HG02981 (cell line): ENCODE measurements at regions not wholly inside any gene's neighbourhood (a gene's known extent, or its start where the extent isn't known, plus 50 kb on each side); places are given as distances from the start of the nearest gene placed in this dataset.
"Not testable (repeated sequence)": the region's sequence is repeated elsewhere in the genome, so short reads cannot be mapped to it uniquely, and the experiment has no call there.

Experiments used
- ATAC-seq: cut with Tn5 transposase; IDR thresholded peaks from one replicate; pipeline ENCODE4 v1.9.1; 2021; ENCODE audit warnings: mild to moderate bottlenecking, moderate library complexity; ENCODE audit not compliant: unreplicated experiment

GRCh38 chr2:89756616-89757015 lies 1065.1 kb downstream of the RPIA start:
- not testable (repeated sequence) for ATAC-seq

- not testable (repeated sequence) for ATAC-seq
These were observed 1067.0 kb downstream of the RPIA start for GRCh38 chr2:89758332-89759026.

GRCh38 chr2:89760762-89761161 lies 1069.3 kb downstream of the RPIA start:
- not testable (repeated sequence) for ATAC-seq

- not testable (repeated sequence) for ATAC-seq
These were observed 1069.7 kb downstream of the RPIA start for GRCh38 chr2:89761171-89761570.

GRCh38 chr2:89761863-89762262 lies 1070.4 kb downstream of the RPIA start:
- not testable (repeated sequence) for ATAC-seq

GRCh38 chr2:89762461-89763253 lies 1071.2 kb downstream of the RPIA start:
- ATAC-seq = not testable (repeated sequence)

- ATAC-seq = no peak
These were observed 1071.7 kb downstream of the RPIA start for GRCh38 chr2:89763254-89763580.

- ATAC-seq = no peak
These were observed 1072.4 kb downstream of the RPIA start for GRCh38 chr2:89763581-89764485.

GRCh38 chr2:89764571-89765360 lies 1073.3 kb downstream of the RPIA start:
- ATAC-seq = not testable (repeated sequence)

GRCh38 chr2:89765361-89765718 lies 1073.9 kb downstream of the RPIA start:
- ATAC-seq = not testable (repeated sequence)

- not testable (repeated sequence) for ATAC-seq
These were observed 1074.9 kb downstream of the RPIA start for GRCh38 chr2:89766141-89766990.

- ATAC-seq = not testable (repeated sequence)
These were observed 1075.6 kb downstream of the RPIA start for GRCh38 chr2:89767058-89767457.

- ATAC-seq = no peak
These were observed 1076.3 kb downstream of the RPIA start for GRCh38 chr2:89767572-89768435.

- ATAC-seq = no peak
These were observed 1084.4 kb downstream of the RPIA start for GRCh38 chr2:89775885-89776284.

GRCh38 chr2:89780318-89780717 lies 1088.8 kb downstream of the RPIA start:
- no peak for ATAC-seq

- no peak for ATAC-seq
These were observed 1090.5 kb downstream of the RPIA start for GRCh38 chr2:89781962-89782361.

GRCh38 chr2:89784960-89785359 lies 1093.5 kb downstream of the RPIA start:
- ATAC-seq = no peak

- not testable (repeated sequence) for ATAC-seq
These were observed 1094.1 kb downstream of the RPIA start for GRCh38 chr2:89785528-89785927.

GRCh38 chr2:89786642-89787041 lies 1095.2 kb downstream of the RPIA start:
- ATAC-seq = not testable (repeated sequence)
